Osteocyte (in vitro differentiated cells): ENCODE measurements at regions not wholly inside any gene's neighbourhood (a gene's known extent, or its start where the extent isn't known, plus 50 kb on each side); places are given as distances from the start of the nearest gene placed in this dataset.

Experiments used
- DNase-seq: peaks from one replicate; pipeline ENCODE4 v3.0.0; 2021; ENCODE audit warnings: mixed read lengths; ENCODE audit not compliant: unreplicated experiment; ENCODE audit errors: extremely low spot score
- H3K27ac Mint-ChIP-seq: one replicate; pipeline ENCODE4 v1.8.0; 2021; ENCODE audit warnings: mild to moderate bottlenecking, mixed read lengths; ENCODE audit not compliant: unreplicated experiment
- H3K27me3 Mint-ChIP-seq: one replicate; pipeline ENCODE4 v1.8.0; 2021; ENCODE audit warnings: mixed read lengths; ENCODE audit not compliant: unreplicated experiment
- H3K36me3 Mint-ChIP-seq: one replicate; pipeline ENCODE4 v1.8.0; 2021; ENCODE audit warnings: mixed read lengths; ENCODE audit not compliant: unreplicated experiment
- H3K4me1 Mint-ChIP-seq: one replicate; pipeline ENCODE4 v1.8.0; 2021; ENCODE audit warnings: mixed read lengths; ENCODE audit not compliant: unreplicated experiment
- H3K4me3 Mint-ChIP-seq: one replicate; pipeline ENCODE4 v1.8.0; 2021; ENCODE audit warnings: mild to moderate bottlenecking, moderate library complexity, mixed read lengths; ENCODE audit not compliant: unreplicated experiment
- H3K9me3 Mint-ChIP-seq: one replicate; pipeline ENCODE4 v1.8.0; 2021; ENCODE audit warnings: mixed read lengths; ENCODE audit not compliant: unreplicated experiment
- CTCF ChIP-seq: fragments of 200-600 bp; sonication (generic); IDR thresholded peaks from 2 replicates; pipeline ENCODE4 v1.5.0; 2021; ENCODE audit warnings: antibody characterized with exemption, mild to moderate bottlenecking, moderate library complexity

- no peaks in the 10 kb centered on the region for H3K9me3 Mint-ChIP-seq
- TF ChIP-seq CTCF: no peak
- H3K36me3 Mint-ChIP-seq: no peaks in the 10 kb centered on the region
- DNase-seq: no peak
- H3K27ac Mint-ChIP-seq: no peak overlapping the region
- peaks cover 12% of the 10 kb centered on the region for H3K27me3 Mint-ChIP-seq
- no peaks in the 10 kb centered on the region for H3K4me1 Mint-ChIP-seq
- H3K4me3 Mint-ChIP-seq: no peak overlapping the region
Observed at GRCh38 chr4:37771771-37772170, 54.7 kb upstream of the PGM2 start.

GRCh38 chr4:37770016-37770415 is 56.5 kb upstream of the PGM2 start:
- Mint-ChIP-seq H3K27ac (no peak overlapping the region), H3K4me3 (no peak overlapping the region), H3K4me1 (no peaks in the 10 kb centered on the region), H3K27me3 (peaks cover 5% of the 10 kb centered on the region), H3K9me3 (no peaks in the 10 kb centered on the region), H3K36me3 (no peaks in the 10 kb centered on the region)
- TF ChIP-seq CTCF: no peak
- no peak for DNase-seq

- no peak for TF ChIP-seq CTCF
- peaks cover 2% of the 10 kb centered on the region for H3K27me3 Mint-ChIP-seq
Observed at GRCh38 chr4:37769391-37769989, 57.0 kb upstream of the PGM2 start.

GRCh38 chr4:37767546-37767945 is 58.9 kb upstream of the PGM2 start:
- no peak for TF ChIP-seq CTCF
- DNase-seq: no peak
- no peaks in the 10 kb centered on the region for H3K36me3 Mint-ChIP-seq
- H3K9me3 Mint-ChIP-seq: no peaks in the 10 kb centered on the region
- H3K4me1 Mint-ChIP-seq: no peaks in the 10 kb centered on the region
- H3K4me3 Mint-ChIP-seq: no peak overlapping the region
- peaks cover 2% of the 10 kb centered on the region for H3K27me3 Mint-ChIP-seq
- no peak overlapping the region for H3K27ac Mint-ChIP-seq

More at GRCh38 chr4:37769391-37769989, 57.0 kb upstream of the PGM2 start:
- Mint-ChIP-seq H3K36me3 (no peaks in the 10 kb centered on the region), H3K4me3 (no peak overlapping the region), H3K27ac (no peak overlapping the region), H3K9me3 (no peaks in the 10 kb centered on the region), H3K4me1 (no peaks in the 10 kb centered on the region)
- no peak for DNase-seq

- no peak for DNase-seq
- no peak overlapping the region for H3K27ac Mint-ChIP-seq
- no peak for TF ChIP-seq CTCF
- no peak overlapping the region for H3K4me3 Mint-ChIP-seq
- no peaks in the 10 kb centered on the region for H3K36me3 Mint-ChIP-seq
- H3K4me1 Mint-ChIP-seq: no peaks in the 10 kb centered on the region
- peaks cover 2% of the 10 kb centered on the region for H3K27me3 Mint-ChIP-seq
- no peaks in the 10 kb centered on the region for H3K9me3 Mint-ChIP-seq
Observed at GRCh38 chr4:37767019-37767418, 59.5 kb upstream of the PGM2 start.
